22Rv1 (cell line): ENCODE measurements at regions not wholly inside any gene's neighbourhood (a gene's known extent, or its start where the extent isn't known, plus 50 kb on each side); places are given as distances from the start of the nearest gene placed in this dataset.

Experiments used
- H3K27ac ChIP-seq: fragments of 450-650 bp; 2 replicates; pipeline ENCODE4 v1.5.1; 2017
- CTCF ChIP-seq: fragments of 450-650 bp; IDR thresholded peaks from 2 replicates; pipeline ENCODE4 v1.5.1; 2017; ENCODE audit warnings: mild to moderate bottlenecking
- ZFX ChIP-seq: fragments of 450-650 bp; IDR thresholded peaks from 2 replicates; pipeline ENCODE4 v1.6.1; 2017; ENCODE audit warnings: antibody characterized with exemption, borderline replicate concordance

GRCh38 chr6:138688580-138688979 lies 85.0 kb upstream of the CCDC28A start:
- no peak overlapping the region for H3K27ac ChIP-seq
- TF ChIP-seq ZFX (no peak), CTCF (no peak)

- TF ChIP-seq CTCF (no peak), ZFX (no peak)
- H3K27ac ChIP-seq = no peak overlapping the region
Measured at GRCh38 chr6:138689849-138690248, 83.7 kb upstream of the CCDC28A start.

GRCh38 chr6:138690975-138691594 lies 82.5 kb upstream of the CCDC28A start:
- H3K27ac ChIP-seq = no peak overlapping the region
- TF ChIP-seq CTCF = no peak
- no peak for TF ChIP-seq ZFX

- TF ChIP-seq ZFX (no peak), CTCF (no peak)
- H3K27ac ChIP-seq = no peak overlapping the region
Measured at GRCh38 chr6:138691595-138692057, 81.9 kb upstream of the CCDC28A start.

GRCh38 chr6:138692058-138692977 lies 81.3 kb upstream of the CCDC28A start:
- TF ChIP-seq CTCF (peak; percentile 95), ZFX (no peak)
- peak overlapping the region; percentile 85 for H3K27ac ChIP-seq

GRCh38 chr6:138692978-138693909 lies 80.3 kb upstream of the CCDC28A start:
- H3K27ac ChIP-seq = peak overlapping the region; percentile 85

More at GRCh38 chr6:138692978-138693909, 80.3 kb upstream of the CCDC28A start:
- TF ChIP-seq CTCF = no peak; the same call in 1 of the 2 replicates
- TF ChIP-seq ZFX = no peak
